GM12892 (cell line): ENCODE measurements at regions not wholly inside any gene's neighbourhood (a gene's known extent, or its start where the extent isn't known, plus 50 kb on each side); places are given as distances from the start of the nearest gene placed in this dataset.

Source experiments
- POLR2A ChIP-seq: IDR thresholded peaks from 2 replicates; pipeline ENCODE4 v1.6.1; 2011; ENCODE audit warnings: low read depth, low read length, control low read depth
- POLR2AphosphoS5 ChIP-seq: IDR thresholded peaks from 2 replicates; pipeline ENCODE4 v1.6.1; 2011; ENCODE audit warnings: low read depth, low read length, control low read depth

DNA sequence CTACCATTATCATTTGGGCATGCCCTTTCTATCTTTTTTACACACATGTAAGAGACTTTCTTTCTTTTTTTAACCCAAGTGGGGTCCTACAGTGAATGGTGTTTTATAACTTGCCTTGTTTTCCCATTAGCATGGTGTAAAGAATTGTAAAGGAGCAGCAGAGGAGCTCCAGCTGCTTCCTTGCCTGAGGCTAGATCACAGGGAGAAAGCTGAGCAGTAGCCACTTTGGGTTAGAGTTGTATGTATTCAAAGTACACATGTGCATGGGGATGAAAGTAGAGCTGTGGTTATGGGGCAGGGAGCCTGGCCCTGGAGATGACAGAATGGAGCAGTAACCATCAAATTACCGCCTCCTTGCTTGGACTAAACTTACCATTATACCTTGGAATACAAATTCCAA lies 231.1 kb upstream of the PDZRN3 start:
- TF ChIP-seq POLR2A (no peak), POLR2AphosphoS5 (no peak)
